Activated CD4-positive, alpha-beta T cell treated with anti-CD3 and anti-CD28 coated beads, Interleukin-2, Interleukin-6, amounts not matched to agents 100 ng/mL and 50 ng/mL, durations not matched to agents 16 hours and 8 hours (primary cell): ENCODE measurements at regions not wholly inside any gene's neighbourhood (a gene's known extent, or its start where the extent isn't known, plus 50 kb on each side); places are given as distances from the start of the nearest gene placed in this dataset.

ENCODE experiments used
- DNase-seq: peaks from one replicate; pipeline ENCODE4 v3.0.0-alpha.2; 2020

GRCh38 chr3:14590569-14590968, 50.4 kb upstream of the GRIP2 start:
- DNase-seq, result no peak

GRCh38 chr3:14592390-14592789, 52.2 kb upstream of the GRIP2 start:
- DNase-seq, result no peak

- no peak for DNase-seq
Measured at GRCh38 chr3:14592836-14593235, 52.7 kb upstream of the GRIP2 start.

GRCh38 chr3:14594234-14594633, 54.1 kb upstream of the GRIP2 start:
- no peak for DNase-seq

DNA sequence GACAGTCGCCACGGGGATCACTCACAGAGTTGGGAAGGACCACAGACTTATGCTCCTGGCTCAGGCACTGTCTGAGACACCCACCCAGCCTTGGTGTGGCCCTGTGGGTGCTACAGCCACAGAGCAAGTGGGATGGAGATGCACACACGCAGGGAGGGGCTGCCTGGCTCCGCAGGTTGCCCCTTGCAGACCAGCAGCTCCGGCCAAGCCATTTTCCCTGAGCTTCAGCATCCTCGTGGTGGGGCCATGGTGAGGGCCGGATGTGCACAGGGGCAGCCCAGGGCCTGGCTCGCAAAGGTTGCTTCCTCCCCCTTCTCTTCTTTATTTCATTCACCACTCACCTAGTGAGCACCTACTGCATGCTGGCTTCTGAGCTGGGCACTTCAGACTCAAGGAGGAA, 55.4 kb upstream of the GRIP2 start:
- DNase-seq, result no peak

DNA sequence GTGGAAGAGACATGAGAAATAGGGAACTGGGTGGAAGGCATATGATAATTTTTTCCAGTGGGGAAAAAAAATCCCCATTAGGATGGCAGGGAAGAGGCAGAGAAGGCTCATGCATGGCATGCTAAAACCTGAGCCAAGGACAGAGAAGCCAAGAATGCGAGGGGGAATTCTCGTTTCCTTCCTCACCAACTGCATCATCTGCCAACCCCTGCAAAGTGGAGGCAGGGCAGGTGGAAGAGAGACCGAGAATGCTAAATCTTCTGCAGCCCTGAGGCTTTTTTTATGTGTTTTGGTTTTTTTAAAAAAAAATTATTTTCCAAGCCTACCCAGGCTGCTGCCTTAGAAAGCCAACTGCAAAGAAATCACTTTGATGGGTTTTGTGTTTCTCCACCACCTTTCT, 54.3 kb upstream of the CCDC174 start:
- no peak for DNase-seq

DNA sequence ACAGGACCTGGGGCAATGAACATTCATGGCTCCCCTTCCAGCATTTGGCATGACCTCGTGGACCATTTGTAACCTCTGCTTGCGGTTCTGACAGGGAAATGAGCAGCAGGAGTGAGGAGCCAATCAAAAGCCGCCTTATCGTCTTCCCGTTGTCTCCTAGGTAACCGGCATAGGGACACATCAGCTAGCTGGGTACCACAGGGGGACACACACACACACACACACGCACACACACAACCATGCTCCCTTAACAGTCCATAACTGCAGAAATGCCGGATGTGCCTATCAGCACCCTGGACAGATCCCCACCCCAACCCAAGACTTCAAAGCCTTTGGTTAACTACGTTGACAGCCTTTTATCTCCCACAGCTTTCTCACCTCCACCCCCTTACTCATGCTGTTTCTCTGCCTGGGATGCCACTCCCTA, 53.4 kb upstream of the CCDC174 start:
- peak; percentile 63 for DNase-seq

DNA sequence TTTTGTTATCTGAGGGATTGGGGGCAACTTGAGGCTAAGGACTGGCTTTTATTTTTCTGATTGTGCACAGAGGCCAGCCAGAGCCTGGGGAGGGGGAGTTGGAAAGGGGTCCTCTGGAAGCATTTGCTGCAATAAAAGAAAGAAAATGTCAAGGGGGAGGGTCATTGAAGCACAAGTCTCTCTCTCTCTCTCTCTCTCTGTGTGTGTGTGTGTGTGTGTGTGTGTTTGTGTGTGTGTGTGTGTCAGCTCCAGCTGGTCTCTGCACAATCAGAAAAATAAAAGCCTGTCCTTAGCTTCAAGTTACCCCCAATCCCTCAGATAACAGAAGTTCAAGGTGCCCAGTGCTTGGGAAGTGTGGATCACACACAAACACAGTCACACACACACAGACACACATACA, 52.1 kb upstream of the CCDC174 start:
- DNase-seq, result no peak

GRCh38 chr3:14600075-14600474, 51.5 kb upstream of the CCDC174 start:
- DNase-seq, result no peak

GRCh38 chr3:14600856-14601610, 50.5 kb upstream of the CCDC174 start:
- DNase-seq, result no peak

GRCh38 chr3:14601692-14602005, 49.9 kb upstream of the CCDC174 start:
- no peak for DNase-seq
